NCI-H1694 (cell line): ENCODE measurements at regions not wholly inside any gene's neighbourhood (a gene's known extent, or its start where the extent isn't known, plus 50 kb on each side); places are given as distances from the start of the nearest gene placed in this dataset.
"Not testable (repeated sequence)": the region's sequence is repeated elsewhere in the genome, so short reads cannot be mapped to it uniquely, and the experiment has no call there.

Source experiments
- DNase-seq: peaks from one replicate; lab custom pipeline; 2025; lab: John Stamatoyannopoulos, UW

DNA sequence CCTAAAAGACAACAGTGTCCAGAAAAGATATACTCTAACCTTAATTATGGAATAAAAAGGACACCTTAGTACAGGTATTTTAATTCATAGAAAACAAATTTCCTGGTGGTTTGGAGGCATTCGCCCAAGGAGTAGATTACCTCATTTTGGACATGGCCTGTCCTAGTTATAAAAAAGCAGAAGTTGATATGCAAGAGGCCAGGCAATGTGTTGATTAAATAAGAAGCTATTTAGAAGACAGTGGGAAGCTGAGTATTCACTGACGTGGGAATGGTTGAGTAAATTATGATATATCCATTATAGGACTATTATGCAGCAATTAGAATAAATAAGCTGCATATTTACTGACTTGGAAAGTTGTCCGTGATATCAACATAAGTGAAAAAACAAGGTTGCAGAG lies 314.9 kb downstream of the ALDH8A1 start:
- no peak for DNase-seq

GRCh38 chr6:134634466-134634865 lies 315.4 kb downstream of the ALDH8A1 start:
- no peak for DNase-seq

DNA sequence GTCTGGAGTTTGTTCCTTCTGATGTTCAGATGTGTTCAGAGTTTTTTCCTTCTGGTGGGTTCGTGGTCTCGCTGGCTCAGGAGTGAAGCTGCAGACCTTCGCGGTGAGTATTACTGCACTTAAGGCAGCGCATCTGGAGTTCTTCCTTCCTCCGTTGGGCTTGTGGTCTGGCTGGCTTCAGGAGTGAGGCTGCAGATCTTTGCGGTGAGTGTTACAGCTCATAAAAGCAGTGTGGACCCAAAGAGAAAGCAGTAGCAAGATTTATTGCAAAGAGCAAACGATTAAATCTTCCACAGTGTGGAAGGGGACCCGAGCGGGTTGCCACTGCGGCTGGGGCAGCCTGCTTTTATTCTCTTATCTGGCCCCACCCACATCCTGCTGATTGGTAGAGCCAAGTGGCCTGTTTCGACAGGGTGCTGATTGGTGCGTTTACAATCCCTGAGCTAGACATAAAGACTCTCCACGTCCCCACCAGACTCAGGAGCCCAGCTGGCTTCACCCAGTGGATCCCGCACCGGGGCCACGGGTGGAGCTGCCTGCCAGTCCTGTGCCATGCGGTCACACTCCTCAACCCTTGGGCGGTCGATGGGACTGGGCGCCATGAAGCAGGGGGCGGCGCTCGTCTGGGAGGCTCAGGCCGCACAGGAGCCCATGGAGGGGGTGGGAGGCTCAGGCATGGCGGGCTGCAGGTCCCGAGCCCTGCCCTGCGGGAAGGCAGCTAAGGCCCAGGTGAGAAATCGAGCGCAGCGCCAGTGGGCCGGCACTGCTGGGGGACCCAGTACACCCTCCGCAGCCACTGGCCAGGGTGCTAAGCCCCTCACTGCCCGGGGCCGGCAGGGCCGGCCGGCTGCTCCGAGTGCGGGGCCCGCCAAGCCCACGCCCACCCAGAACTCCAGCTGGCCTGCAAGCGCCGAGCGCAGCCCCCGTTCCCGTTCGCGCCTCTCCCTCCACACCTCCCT lies 315.3 kb upstream of the SGK1 start:
- DNase-seq = not testable (repeated sequence)

- no peak for DNase-seq
Measured at GRCh38 chr6:134632024-134632423, 314.1 kb upstream of the SGK1 start.

DNA sequence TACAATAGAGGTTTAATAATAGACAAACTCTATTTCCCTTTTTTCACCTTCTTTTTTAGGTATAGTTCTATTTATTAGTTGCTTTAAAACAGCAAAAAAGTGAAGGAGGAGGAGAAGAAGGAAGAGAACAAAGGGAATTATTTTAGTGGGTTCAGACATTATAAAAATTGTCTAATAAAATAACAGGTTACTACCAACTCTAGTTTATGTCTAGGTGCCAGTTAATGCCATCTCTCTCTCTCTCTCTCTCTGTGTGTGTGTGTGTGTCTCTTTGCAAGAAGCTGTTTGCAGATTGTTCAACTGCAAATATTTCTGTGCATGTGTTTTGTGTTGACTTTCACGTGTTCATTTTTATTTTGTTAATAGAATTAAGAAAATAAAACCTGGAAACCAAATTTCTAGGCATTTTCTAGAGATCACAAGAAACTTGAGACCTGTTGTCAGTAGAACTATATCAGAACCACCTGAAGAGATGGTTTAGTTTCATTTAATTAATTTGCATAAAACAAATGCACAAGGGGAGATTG lies 313.5 kb upstream of the SGK1 start:
- no peak for DNase-seq

- DNase-seq = no peak
Measured at GRCh38 chr6:134630508-134631121, 312.7 kb upstream of the SGK1 start.

DNA sequence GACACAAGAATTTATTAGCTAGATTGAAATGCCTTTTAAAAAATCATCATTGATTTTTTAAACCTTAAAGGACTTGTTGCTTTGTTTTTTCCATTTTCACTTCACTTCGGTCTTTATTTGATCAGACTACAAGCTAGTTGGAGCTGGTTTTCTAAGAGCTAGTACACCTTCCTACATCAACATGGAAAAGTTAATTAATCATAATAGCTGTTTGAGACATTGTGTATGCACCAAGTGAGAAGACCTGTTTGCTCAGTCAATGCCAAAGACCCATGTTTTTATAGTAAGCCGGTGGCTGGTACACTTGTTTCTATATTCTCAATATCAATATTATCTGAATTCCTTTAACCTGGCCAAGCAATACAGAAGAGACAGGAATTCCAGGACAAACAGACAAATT lies 310.2 kb upstream of the SGK1 start:
- no peak for DNase-seq

DNA sequence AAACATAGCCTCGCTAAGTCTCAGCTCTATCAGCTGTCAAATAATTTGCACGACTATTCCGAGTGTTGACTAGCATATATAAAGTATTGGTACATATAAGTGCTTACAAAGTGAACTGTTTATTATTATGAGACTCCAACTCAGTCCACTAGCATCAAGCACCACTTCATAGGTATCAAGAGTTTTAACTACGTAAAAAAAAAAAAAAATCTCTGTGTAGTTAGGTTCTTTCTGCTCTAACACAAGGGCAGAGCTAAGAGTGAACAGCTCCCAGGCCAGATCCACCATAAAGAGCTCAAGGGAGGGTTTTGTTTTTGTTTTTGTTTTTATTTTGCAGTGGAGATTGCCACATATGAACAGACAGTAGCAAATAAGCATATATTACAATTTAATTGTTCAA lies 309.8 kb upstream of the SGK1 start:
- no peak for DNase-seq

DNA sequence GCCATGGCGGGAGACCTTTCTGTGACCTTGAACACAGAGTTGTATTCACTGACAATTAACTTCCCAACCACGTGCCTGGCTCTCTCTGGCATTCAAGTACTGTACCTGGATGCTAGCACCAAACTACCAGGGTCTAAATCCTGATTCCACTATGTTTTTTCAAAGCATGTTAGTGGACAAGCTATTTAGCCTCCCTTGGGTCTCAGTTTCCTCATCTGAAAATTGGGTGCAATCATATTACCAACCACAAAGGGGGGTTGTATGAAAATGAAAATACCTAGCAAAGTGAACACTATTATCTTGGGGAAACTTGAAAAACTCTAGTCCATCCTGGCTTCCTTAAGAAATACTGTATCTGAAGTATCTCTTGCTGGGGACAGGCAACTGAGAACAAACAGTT lies 308.7 kb upstream of the SGK1 start:
- DNase-seq = no peak

GRCh38 chr6:134626086-134626485 lies 308.2 kb upstream of the SGK1 start:
- DNase-seq = no peak

DNA sequence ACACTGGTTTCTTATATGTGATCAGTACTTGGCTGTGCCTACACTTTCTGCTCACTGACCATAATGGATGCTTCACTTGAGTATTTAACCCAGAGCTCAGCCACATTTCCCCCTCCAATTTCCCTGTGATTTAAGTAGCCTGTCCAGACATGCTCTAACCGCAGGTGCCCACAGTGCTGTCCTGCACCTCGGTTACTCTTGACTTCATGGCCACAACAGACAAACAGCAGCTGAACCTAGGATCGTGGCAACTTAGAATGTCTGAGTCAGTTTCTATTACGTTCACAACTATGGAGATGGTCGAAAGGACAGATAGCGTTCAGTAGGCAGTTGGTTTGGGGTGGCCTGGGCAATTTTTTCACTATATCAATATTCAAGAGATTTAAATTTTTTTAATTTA lies 306.9 kb upstream of the SGK1 start:
- no peak for DNase-seq

DNA sequence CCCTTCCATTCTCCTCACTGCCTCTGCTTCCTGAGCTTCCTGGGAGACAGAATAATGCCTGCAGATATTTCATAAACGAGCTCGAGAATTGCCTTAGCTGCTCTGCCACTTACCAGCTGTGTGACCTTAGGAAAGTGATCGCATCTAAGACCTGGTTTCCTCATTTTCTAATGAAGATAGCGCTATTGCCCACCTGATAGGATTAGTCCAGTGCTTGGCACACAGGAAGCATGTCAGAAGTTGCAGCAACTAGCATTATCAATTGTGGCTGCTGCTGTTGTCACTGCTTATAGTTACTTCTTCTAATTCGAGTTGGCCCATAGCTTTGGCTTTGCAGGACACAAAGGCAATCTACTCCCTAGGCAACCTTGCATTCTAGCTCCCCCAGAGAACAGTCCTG lies 305.5 kb upstream of the SGK1 start:
- no peak for DNase-seq

GRCh38 chr6:134622382-134623173 lies 304.7 kb upstream of the SGK1 start:
- no peak for DNase-seq

DNA sequence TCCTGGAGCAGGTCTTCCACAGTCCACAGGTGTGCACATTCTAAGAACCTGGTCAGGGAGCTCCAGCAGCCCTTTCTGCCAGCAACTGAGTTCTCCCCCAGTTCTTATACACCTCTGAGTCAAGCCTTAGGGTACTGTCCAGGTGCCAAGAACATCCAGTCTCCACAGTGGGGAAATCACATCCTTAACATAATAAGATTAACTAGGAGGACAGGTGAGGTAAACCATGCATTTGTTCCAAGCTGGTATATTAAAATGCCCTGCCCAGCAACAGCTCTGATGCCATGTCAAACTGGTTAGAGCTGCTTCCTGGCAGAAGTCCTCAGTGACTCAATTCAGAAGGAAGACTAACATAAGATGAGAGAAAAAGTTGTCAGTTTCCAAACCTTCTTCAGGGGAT lies 303.9 kb upstream of the SGK1 start:
- DNase-seq = no peak

GRCh38 chr6:134619789-134620188 lies 301.9 kb upstream of the SGK1 start:
- DNase-seq = no peak

- DNase-seq = no peak
Measured at GRCh38 chr6:134619077-134619476, 301.2 kb upstream of the SGK1 start.

DNA sequence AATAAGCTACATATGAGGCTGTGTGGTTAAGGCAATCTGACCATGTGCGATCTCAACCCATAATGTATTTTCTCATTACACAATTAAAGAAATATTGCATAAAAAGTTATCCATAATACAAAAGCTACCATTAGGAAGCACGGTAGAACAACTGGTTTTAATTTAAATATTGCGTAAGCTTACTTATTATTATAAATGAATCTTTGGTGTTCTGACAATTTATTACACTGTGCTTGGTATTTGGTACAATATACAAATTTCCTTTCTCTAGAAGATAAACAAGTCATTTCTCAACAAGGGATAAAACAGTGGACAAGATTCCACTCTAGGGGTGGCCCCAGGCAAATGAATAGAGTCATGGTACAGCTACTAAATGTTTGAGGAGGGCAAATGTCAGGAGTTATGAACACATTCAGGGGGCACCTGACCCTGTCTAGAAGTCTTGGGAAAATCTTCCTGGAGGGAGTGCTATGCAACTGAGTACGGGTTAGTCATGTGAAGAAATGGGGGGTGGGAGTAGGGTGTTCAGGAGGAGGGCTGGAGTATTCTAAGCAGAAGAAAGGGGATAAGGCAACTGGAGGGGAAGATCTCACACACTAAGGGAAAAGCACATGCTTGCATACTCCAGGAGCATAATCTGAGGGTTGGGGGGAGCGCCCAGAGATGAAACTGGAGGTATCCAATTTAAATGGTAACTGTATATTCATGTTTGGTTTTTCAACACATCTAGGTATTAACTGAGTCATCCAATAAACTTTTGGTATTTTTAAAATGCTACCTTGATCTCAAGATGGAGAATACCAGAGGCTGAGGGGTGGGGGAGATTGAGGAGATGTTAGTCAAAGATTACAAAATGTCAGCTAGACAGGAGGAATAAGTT lies 296.9 kb upstream of the SGK1 start:
- DNase-seq = no peak

- DNase-seq = not testable (repeated sequence)
Measured at GRCh38 chr6:134612128-134612527, 294.2 kb upstream of the SGK1 start.

DNA sequence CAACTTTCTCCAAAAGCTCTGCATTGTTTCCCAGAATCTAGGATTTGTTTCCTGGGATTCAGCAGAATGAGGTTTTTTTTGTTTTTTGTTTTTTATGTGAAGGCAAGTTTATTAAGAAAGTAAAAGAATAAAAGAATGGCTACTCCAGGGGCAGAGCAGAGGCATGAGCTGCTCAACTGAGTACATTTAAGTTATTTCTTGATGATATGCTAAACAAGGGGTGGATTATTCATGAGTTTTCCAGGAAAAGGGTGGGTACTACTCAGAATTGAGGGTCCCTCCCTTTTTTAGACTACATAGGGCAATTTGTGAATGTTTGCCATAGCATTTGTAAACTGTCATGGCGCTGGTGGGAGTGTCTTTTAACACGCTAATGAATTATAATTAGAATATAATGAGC lies 292.5 kb upstream of the SGK1 start:
- no peak for DNase-seq

- no peak for DNase-seq
Measured at GRCh38 chr6:134609716-134610261, 291.9 kb upstream of the SGK1 start.

DNA sequence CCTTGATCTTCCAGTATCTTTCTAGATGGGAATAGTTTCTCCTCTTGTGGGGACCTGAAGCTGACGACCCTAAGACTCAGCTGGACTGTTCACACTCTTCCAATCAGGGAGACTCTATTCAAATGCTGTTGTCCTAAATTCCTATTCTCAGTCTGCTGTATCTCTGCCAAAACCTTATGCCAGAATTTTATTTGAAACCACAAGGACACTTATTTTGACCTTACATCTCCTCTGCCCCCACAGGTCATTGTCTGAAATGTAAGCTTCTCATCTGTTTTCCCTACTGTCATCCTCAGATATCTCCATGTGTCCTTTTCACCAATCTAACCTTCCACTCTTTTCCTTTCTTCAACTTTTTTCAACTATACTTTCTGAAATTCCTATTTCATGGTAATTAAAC lies 289.5 kb upstream of the SGK1 start:
- no peak for DNase-seq
